ENCODE measurements at regions not wholly inside any gene's neighbourhood (a gene's known extent, or its start where the extent isn't known, plus 50 kb on each side); places are given as distances from the start of the nearest gene placed in this dataset.

DNA sequence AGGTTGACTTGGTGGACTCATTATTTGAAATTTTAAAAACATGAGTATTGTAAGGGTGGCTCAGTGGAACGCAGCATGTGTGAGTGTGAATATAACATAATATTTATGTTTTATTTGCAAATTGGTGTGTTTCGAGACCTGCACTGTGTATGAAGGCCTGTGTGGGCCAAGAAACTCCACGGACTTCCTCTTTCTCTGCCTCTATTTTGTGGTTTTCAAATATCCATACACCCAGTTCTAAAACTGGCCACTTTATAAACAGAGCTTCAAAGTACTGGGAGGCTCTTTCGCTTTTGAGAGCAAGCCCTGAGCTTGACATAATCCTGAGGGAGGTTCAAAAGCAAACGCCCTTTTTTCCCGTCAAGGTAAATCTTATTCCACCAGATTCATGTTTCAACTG is 187.7 kb downstream of the GPAT3 start:
- no peak for DNase-seq (ENCODE audit: low read depth)

DNA sequence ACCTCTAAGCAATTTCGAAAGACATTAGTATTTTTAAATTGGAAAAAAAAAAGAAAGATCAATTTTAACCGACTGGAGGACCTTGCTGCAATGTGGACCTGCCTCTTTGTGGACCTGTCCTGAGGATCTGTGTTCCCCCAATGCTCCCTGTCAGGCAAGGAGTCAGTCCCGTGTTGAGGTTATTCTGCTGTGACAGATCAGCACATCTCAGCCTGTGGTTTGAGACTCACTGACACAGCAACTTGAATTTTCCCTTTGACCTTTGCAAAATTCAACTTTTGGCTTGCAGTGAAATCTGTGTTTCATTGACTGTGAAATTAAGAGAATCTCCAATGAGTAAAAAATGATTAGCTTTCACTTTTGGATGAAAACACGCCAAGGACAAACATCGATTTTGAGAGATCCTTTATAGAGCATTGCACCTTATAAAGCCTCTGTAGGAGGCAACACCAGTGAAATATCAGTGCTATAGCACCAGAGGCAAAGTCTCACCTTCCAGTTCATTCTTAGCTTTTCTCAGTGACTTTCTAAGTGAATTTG is 186.9 kb downstream of the GPAT3 start:
- DNase-seq (ENCODE audit: low read depth) = no peak

DNA sequence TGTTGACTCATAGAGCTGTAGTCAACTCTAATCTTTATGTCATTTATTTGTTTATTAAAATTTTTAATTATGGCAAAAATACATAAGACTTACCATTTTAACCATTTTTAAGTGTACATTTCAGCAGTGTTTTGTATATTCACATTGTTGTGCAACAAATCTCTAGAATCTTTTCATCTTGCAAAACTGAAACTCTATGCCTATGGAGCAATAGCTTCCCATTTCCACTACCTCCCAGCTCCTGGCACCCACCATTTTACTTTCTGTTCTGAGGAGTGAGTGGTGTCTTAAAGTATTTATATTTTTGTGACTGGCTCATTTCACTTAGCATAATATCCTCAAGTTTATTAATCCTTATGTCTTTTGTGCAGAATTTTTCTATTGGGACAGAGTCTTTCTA is 181.0 kb downstream of the GPAT3 start:
- no peak for DNase-seq (ENCODE audit: low read depth)

DNA sequence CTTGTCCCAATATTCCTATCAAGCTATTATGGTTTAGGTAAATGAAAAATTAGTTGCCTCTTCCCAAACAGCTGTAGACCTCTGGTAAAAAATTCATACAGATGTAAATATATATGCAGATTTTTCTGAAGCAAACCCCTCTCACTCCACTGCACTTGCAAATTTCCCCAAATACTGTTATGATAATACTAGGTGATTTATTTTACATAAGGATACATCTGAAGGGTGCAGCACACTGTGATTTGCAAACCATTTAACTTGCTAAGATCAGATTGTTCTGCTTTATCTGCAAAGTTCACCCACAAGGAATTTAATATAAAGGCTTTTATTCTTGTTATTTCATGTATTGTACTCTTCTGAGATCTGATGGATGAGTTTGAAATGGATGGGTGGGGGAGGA is 177.0 kb downstream of the GPAT3 start:
- DNase-seq (ENCODE audit: low read depth) = no peak

DNA sequence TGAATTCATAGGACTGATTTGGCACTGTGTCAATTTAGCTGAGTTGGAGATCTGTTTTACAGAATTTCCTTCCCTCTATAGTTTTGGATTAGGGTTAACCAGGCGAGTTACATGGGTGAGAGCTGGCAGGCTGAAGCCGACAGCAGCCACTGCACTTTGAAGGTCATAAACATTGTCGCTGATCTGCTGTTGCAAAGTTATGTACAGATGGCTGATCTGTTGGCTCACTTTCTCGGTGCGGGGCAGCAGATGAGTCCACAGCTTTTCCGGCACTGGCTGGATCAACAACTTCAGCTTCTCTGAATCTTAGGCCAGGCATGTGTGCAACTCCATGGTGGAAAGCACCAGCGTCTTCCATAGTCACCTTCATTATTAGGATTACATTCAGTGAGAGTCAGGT is 173.7 kb downstream of the GPAT3 start:
- no peak for DNase-seq (ENCODE audit: low read depth)

DNA sequence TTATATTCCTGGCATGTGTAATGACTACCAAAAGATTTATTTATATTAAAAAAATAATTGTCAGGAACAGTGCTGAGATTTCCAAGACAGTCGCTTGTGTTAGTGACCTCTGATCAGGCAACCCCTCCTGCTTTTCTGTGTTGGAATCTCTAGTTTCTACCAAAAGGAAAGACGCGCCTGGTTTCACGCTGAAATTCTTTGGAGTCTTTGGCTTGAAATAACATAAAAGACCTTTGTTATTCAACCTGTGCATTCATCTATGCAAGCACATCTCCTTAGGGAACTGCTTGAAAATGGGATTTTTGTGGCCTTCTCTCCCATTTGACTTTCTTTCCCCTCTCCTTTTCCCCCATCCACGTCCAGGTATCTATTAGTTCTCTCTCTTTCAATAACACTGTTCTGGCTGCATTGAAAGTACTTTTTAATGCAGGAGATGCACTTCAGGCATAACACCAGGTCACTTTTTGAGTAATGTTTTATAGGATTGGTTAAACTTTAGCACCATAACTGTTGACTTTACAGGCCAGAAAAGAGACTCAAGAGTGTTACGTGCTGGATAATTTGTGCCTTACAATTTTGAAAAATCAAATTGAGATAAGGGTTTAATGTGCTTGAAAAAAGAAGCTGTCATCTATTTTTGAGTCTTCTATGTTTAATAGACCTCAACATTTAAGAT is 172.7 kb downstream of the GPAT3 start:
- no peak for DNase-seq (ENCODE audit: low read depth)

DNA sequence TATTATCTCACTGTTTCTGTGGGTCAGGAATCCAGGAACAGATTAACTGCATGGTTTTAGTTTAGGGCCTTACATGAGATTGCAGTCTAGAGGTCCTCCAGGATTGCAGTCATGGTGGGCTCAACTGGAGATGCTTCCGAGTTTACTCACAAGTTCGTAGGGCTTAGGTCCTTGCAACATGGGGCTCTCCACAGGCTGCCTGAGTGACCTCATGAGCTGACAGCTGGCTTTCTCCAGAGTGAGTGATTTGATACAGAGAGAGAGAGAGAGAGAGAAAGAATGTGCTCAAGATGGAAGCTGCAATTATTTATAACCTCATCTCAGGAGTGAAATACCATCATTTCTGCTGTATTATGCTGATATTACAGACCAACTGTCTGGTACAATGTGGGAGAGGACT is 168.9 kb downstream of the GPAT3 start:
- no peak for DNase-seq (ENCODE audit: low read depth)

DNA sequence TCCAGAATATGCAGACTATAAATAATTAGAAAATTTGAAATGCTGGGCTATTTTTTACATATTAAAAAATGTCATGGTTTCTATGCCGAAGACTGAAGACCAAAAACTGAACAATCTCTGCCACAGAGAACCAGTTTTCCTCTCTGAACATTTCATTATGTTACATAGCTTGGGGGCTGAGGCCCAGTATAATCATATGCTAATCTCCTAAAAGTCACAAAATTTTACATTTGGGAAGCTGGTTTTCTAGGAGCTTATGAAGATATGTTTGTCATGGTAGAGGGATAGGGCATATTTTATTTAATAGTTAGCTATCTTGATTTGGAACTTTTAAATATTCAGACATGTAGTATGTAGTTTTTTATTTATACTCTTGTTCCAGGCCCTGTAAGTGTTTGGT is 167.8 kb downstream of the GPAT3 start:
- no peak for DNase-seq (ENCODE audit: low read depth)

DNA sequence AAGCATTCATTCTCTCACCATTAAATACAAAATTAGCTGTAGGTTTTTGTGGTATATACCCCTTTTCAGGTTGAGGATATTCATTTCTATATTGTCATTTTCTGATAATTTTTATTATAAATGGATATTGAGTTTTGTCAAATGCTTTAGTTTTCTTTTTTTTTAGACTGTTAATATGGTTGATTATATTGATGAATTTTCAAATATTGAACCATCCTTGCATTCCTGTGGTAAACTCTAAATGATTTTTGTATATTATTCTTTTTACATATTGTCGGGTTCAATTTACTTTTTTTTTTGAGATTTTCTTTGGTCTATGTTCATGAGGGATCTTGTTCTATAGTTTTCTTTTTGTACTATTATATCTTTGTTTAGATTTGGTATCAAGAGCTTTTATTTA is 165.1 kb downstream of the GPAT3 start:
- no peak for DNase-seq (ENCODE audit: low read depth)

DNA sequence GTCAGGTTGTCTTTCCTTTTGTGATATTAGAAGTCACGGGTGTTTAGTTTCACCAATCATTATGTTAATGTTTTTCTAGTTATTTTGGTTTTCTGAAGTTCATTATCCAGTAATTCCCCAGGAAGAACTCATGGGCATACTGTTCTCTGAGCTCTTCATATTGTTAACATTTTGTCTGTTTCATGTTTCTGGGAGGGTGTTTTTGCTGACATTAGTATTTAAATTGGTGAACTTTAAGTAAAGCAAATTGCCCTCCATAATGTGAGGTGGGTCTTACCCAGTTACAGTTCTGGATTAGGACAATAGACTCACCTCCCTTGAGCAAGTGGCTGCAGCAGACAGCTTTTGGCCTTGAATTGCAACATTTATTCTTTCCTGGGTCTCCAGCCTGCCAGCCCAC is 163.4 kb downstream of the GPAT3 start:
- no peak for DNase-seq (ENCODE audit: low read depth)

DNA sequence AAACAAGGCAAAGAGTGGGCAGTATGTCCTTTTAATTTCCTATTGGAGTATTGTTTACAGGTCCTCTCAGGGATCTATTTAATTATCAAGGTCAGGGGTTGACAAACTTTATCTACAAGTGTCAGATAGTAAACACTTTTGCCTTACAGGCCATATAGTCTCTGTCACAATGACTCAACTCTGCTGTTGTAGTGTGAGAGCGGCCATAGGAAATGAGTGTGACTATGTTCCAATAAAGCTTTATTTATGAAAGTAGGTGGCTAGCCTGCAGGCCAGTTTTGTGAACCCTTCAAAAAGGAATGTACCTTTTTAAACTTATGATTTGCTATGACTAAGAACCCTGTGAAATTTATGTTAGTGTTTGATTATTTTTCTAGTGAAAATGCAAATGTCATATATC is 156.1 kb downstream of the GPAT3 start:
- no peak for DNase-seq (ENCODE audit: low read depth)

DNA sequence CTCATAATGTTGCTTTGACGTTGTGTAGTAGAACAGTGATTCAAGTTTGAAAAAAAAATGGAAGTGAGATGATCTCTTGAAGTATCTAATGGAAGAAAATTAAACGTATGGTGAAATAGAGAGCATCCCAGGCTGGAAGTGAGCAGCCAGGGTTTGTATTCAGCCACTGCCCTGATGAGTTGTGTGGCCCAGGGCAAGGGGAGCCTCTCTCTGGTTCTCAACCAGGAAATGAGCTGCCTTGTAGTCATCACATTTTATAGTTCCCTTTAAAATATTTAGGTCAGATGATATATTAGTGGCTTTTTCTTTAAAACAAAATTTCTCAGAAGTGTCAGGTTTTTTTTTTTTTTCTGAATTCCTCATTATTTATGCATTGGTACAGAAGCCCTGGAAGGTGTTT is 150.3 kb downstream of the GPAT3 start:
- no peak for DNase-seq (ENCODE audit: low read depth)

DNA sequence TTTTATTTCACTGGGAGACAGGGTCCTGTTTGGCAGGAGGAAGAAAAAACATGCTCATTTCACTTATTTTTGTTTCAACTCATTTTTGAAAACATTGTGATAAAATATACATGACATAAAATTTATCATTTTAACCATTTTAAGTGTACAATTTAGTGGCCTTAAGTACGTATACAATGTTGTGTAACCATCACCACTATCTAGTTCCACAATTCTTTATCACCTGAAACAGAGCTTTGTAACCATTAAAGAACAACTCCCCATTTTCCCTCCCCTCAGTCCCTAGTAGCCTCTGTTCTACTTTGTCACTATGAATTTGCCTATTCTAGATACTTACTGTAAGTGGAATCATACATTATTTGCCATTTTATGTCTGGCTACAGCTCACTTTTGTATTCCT is 143.8 kb downstream of the GPAT3 start:
- DNase-seq (ENCODE audit: low read depth) = no peak

DNA sequence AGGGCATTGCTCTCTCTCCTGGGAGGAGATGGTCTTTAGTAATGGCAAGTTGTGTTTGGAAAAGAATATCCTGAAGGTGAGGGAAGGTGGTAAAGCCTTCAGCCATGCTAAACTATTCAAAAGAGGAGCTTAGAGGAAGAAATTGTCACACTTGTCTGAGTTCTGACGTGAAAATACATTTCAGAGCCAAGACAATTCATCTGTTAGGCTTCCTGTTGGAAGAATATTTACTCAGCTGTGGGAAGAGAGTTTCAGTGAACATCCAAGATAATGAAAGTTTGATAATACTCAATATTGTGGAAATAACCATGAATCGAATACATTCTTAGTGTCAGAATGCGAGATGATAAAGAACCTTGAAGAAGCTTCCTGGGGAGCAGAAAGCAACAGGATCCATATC is 143.3 kb downstream of the GPAT3 start:
- DNase-seq (ENCODE audit: low read depth) = no peak

DNA sequence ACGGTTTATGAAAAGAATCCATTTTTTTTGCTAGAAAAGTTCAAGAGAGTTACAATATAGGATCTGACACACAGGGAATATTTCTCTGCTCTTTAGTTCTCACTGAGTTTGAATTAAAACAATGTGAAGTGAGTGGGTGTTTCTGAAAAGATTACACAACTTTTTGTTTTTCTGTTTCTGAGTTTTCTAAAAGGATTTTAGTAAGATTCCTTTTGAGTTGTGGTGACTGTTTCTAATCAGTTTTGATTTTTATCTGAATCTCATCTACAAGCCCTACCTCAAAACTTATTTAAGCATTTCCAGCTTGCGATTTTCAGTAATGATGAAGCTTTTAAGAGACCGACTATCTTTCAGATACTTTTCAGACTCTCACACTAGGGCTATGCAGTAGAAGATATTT is 141.7 kb downstream of the GPAT3 start:
- DNase-seq (ENCODE audit: low read depth) = no peak

DNA sequence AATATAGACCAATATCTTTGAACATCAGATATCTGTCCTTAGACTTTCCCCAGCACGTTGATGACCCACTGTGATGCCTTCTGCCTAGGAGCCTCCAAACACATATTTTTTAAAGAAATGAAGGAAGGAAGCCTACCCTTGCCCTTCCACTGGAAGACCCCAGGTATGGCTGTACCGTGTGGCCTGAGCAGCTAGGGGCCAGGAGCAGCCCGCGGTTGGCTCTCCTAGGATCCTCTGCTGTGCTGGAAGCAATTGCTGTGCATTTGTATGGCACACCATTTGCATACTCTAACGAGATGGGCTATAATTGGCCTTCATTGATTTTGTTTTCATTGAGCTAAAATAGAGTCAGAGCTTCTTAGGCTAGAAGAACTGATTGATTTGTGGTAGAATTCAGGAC is 128.8 kb downstream of the GPAT3 start:
- no peak for DNase-seq (ENCODE audit: low read depth)

DNA sequence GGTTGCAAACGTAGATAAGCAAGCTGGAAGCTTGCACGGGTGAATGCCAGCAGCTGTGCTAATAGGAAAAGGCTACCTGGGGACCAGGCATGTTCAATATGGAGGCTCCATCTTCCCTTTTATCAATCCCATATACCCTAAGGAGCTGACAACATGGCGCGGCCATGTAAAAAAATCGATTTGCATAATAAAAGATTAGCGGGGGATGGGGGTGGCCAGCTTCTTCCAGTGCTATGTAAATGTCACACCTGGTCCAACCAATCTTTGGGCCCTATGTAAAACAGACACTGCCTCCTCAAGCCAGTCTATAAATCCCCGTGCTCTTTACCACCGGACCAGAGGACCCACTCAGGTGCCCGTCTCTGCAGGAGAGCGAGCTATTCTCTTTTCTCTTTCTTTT is 128.2 kb downstream of the GPAT3 start:
- no peak for DNase-seq (ENCODE audit: low read depth)

DNA sequence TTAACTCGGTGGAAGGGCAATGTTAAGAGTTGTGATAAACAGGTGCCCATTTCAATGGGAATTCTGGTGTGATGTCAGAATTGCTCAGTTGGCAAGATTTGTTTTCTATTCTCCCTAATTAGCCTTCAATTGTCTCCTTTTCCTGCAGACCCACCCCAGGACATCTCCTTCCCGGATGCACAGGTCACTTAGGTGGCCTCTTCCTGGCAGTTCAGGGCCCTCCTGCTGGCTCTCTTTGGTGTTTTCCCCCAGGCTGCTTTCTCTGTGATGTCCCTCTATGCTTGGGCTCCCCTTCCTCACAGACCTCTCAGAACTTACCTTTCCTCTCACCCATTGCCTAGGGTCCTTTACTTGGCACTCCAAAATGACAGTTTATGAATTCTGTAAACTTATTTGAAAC is 126.3 kb downstream of the GPAT3 start:
- no peak for DNase-seq (ENCODE audit: low read depth)

DNA sequence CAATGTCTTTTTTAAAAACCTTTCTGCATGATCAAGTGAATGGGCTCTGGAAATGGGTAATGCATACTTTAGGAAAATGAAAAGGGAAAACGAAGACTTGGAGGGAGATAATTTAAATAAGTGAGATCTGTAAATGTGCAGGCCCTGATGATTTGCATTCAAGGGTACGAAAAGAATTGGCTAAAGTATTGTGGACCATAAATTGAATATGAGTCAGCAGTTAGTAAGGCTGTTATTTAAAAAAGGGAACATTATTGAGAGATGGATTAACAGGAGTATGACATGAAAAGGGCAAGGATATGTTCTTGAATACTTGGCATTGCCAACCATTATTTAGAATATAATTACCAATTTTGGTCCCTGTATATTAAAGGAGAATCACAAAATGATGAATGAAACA is 125.5 kb downstream of the GPAT3 start:
- no peak for DNase-seq (ENCODE audit: low read depth)

DNA sequence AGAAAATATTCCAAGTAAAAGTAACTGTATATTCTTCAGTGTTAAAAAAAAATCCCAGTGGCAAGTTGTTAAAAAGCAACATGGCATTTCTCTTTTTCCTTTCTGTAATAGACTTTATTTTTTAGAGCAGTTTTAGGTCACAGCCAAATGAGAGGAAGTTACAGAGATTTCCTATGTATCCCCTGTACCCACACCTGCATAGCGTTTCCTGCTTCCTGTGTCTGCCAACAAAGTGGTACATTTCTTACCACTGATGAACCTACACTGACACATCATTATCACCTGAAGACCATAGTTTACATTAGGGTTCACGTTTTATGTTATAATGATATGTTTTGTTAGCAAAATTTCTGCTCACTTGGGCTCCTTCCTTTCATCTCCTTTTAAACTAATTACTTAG is 124.7 kb downstream of the GPAT3 start:
- DNase-seq (ENCODE audit: low read depth) = no peak

DNA sequence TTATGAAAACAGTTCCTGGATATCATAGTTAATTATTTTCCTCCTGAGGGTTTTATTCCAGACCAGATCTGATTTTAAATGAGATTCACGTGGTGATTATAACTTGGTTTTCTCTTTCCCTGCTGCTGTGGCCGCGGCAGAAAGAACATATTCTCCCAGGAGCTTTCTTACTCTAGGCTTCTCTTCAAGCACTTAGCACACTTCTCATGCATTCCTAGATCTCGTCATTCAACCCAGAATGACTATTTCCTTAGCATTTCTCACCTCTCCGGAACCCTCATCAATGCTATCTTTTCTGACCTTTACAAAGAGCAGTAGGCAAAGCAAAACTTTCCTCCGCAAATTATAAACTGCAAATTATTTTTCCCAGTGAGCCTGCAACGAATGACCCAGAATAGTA is 122.9 kb downstream of the GPAT3 start:
- no peak for DNase-seq (ENCODE audit: low read depth)

DNA sequence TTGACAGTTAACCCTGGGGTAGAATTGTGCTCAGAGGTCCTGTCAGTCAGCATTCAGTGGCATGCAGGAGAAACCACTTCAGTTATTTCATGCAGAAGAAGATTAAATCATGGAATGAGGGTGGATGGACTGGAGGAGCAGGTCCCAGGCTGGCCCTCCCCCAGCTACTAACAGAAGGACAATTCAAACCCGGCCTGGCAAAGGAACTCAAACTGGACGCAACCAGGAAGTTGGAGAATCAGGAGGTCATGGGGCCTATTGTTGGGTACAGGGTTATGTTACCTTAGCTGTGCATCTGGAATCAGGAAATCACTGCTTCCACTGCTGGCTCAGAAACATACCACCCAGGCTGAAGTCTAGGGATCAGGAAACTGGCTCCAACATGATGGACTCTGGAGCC is 121.4 kb downstream of the GPAT3 start:
- no peak for DNase-seq (ENCODE audit: low read depth)

Measured in CMK (cell line).